ENCODE measurements at regions not wholly inside any gene's neighbourhood (a gene's known extent, or its start where the extent isn't known, plus 50 kb on each side); places are given as distances from the start of the nearest gene placed in this dataset.

DNA sequence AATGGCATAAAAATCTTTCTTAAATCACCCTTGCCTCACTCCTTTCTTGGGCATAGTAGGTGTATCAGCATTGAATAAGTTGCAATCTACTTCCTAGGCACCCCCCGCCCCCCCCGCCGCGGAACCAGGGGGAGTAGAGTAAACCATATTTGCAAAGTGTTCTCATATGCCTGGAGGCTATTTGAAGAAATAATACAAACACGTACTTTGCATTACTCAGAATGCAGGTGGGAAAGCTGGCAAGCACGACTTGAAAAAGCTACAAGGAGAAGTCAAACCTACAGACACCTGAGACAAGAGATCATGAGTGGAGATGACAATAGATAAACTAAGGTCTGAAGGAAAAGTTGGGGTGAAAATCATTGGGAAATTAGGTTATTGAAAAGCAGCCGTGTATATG, 65.6 kb downstream of the POM121L12 start:
- Histone ChIP-seq H3K27ac (no peak overlapping the region), H3K4me1 (no peaks in the 10 kb centered on the region), H3K9me3 (no peaks in the 10 kb centered on the region), H3K36me3 (no peaks in the 10 kb centered on the region), H3K4me3 (no peak overlapping the region), H3K27me3 (no peaks in the 10 kb centered on the region)
- peak in 1 of 2 donors; percentile 43 for DNase-seq
- 59 to 65% methylated on average over 7 of the region's 7 CpGs for WGBS, 2 donors
- TF ChIP-seq POLR2AphosphoS5 (IDR thresholded peaks at IDR 0.05) (no peak), EP300 (IDR thresholded peaks at IDR 0.05) (no peak), POLR2A (IDR thresholded peaks at IDR 0.05) (no peak)
- TF ChIP-seq, protein P1, sequence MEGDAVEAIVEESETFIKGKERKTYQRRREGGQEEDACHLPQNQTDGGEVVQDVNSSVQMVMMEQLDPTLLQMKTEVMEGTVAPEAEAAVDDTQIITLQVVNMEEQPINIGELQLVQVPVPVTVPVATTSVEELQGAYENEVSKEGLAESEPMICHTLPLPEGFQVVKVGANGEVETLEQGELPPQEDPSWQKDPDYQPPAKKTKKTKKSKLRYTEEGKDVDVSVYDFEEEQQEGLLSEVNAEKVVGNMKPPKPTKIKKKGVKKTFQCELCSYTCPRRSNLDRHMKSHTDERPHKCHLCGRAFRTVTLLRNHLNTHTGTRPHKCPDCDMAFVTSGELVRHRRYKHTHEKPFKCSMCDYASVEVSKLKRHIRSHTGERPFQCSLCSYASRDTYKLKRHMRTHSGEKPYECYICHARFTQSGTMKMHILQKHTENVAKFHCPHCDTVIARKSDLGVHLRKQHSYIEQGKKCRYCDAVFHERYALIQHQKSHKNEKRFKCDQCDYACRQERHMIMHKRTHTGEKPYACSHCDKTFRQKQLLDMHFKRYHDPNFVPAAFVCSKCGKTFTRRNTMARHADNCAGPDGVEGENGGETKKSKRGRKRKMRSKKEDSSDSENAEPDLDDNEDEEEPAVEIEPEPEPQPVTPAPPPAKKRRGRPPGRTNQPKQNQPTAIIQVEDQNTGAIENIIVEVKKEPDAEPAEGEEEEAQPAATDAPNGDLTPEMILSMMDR (IDR thresholded peaks at IDR 0.05) = no peak
- no peak for ATAC-seq (ENCODE audit: low FRiP score in 2 of 2)

DNA sequence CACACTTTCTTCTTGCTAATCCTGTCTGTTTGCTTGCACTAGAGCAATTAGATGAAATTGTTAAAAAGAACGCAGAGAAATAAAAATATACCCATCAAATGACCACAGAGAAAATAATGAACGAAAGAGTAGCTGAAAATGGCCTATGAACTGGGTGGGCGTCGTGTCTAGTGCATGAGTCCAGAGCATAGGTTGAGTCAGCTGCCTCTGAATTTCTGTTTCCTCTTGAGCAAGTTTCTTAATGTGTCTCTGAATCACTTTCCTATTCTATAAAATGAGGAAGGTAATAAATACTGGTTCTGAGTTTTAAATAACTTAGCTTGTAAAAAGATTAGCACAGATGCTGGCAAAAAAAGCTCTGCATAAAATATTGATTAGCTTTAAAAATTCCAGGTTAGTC, 75.0 kb downstream of the POM121L12 start:
- H3K4me3 ChIP-seq = no peak overlapping the region
- no peak overlapping the region for H3K27ac ChIP-seq
- H3K27me3 ChIP-seq = no peaks in the 10 kb centered on the region
- no peaks in the 10 kb centered on the region for H3K4me1 ChIP-seq
- ATAC-seq (ENCODE audit: low FRiP score in 2 of 2) = no peak
- DNase-seq = no peak
- H3K9me3 ChIP-seq = no peaks in the 10 kb centered on the region
- 81% methylated on average over 4 of the region's 4 CpGs for WGBS, 2 donors
- no peaks in the 10 kb centered on the region for H3K36me3 ChIP-seq
- no peak for TF ChIP-seq POLR2AphosphoS5 (IDR thresholded peaks at IDR 0.05)
- TF ChIP-seq, protein P1 (IDR thresholded peaks at IDR 0.05) = no peak
- TF ChIP-seq EP300 (IDR thresholded peaks at IDR 0.05) = no peak
- no peak for TF ChIP-seq POLR2A (IDR thresholded peaks at IDR 0.05)

DNA sequence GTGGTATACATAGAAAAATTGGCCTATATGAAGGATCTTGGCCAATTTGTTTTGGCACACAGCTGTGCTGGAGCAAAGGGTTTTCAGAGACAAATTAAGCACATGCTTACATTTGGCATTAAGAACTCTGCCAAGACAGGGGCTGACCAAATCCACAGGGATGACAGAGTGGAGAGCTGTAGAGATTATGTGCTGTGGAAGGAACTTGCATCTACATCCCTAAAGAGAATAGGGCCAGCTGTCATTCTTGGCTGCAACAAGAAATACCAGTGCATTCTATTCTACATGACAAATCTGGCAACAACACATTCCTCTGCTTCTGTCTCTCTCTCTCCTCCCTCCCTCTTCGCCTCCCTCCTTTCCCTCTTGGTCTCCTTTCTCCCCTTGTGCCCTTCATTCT, 75.6 kb downstream of the POM121L12 start:
- no peaks in the 10 kb centered on the region for H3K27me3 ChIP-seq
- no peak for DNase-seq
- H3K27ac ChIP-seq = no peak overlapping the region
- no peaks in the 10 kb centered on the region for H3K36me3 ChIP-seq
- no peaks in the 10 kb centered on the region for H3K4me1 ChIP-seq
- no peak overlapping the region for H3K4me3 ChIP-seq
- no peaks in the 10 kb centered on the region for H3K9me3 ChIP-seq
- no peak for TF ChIP-seq POLR2A (IDR thresholded peaks at IDR 0.05)
- no peak for TF ChIP-seq EP300 (IDR thresholded peaks at IDR 0.05)
- no peak for ATAC-seq (ENCODE audit: low FRiP score in 2 of 2)
- WGBS, 2 donors = 78 to 91% methylated on average over 1 of the region's 1 CpG

DNA sequence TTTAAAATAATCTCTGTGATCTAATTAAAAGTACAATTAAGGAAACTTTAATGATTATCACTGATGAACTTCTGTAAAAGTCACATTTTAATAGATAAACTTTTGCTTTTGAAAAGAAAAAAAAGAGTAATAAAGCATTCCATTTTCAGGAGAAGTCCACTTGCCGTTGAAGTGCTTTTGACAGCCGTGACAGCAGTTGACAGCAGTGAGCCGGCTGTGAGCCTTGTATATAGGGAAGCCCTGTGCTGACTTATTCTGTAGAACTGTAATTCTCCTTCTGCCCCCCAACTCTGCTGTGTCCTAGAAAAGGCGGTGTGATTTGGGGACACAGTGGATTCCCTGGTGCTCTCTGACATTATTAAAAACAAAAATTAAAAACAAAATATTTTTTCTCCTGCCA, 78.0 kb downstream of the POM121L12 start:
- no peaks in the 10 kb centered on the region for H3K4me1 ChIP-seq
- TF ChIP-seq EP300 (IDR thresholded peaks at IDR 0.05) (no peak), POLR2AphosphoS5 (IDR thresholded peaks at IDR 0.05) (no peak), POLR2A (IDR thresholded peaks at IDR 0.05) (no peak)
- TF ChIP-seq, protein P1 (IDR thresholded peaks at IDR 0.05) = no peak
- DNase-seq (no peak), ATAC-seq (ENCODE audit: low FRiP score in 2 of 2) (no peak)
- no peak overlapping the region for H3K27ac ChIP-seq
- WGBS, 2 donors = 41 to 54% methylated on average over 4 of the region's 4 CpGs
- H3K4me3 ChIP-seq = no peak overlapping the region
- H3K9me3 ChIP-seq = no peaks in the 10 kb centered on the region
- no peaks in the 10 kb centered on the region for H3K27me3 ChIP-seq
- H3K36me3 ChIP-seq = no peaks in the 10 kb centered on the region

DNA sequence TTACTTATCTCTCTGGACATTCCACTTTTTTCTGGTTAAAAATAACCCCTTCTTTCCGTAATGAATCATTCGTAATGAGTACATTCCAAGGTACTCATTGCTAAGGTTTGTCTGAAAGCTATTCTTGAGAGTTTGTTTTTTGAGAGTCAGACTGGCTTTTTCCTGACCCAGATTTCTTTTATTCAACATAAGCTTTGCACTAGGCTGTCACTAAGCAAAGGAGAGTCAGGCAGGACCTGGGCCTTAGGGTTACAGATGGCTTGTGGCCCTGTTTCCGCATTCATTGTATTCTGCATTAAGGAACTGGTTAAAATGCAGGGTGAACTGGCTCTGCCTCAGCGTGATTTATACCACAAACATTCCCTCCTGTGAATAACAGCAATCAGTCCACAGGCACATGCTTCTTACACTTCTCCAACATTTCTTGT, 84.1 kb downstream of the POM121L12 start:
- Histone ChIP-seq H3K4me1 (no peaks in the 10 kb centered on the region), H3K4me3 (no peak overlapping the region), H3K27ac (no peak overlapping the region), H3K27me3 (no peaks in the 10 kb centered on the region), H3K9me3 (no peaks in the 10 kb centered on the region), H3K36me3 (no peaks in the 10 kb centered on the region)
- no peak for ATAC-seq (ENCODE audit: low FRiP score in 2 of 2)
- TF ChIP-seq, protein P1 (IDR thresholded peaks at IDR 0.05) = no peak
- TF ChIP-seq POLR2AphosphoS5 (IDR thresholded peaks at IDR 0.05) (no peak), POLR2A (IDR thresholded peaks at IDR 0.05) (no peak), EP300 (IDR thresholded peaks at IDR 0.05) (no peak)
- 36 to 58% methylated on average over 4 of the region's 4 CpGs for WGBS, 2 donors
- DNase-seq = no peak
